ENCODE measurements at regions not wholly inside any gene's neighbourhood (a gene's known extent, or its start where the extent isn't known, plus 50 kb on each side); places are given as distances from the start of the nearest gene placed in this dataset.
A peak's percentile ranks its signal among the peaks of the same experiment; 100 is the strongest.
"Not testable (repeated sequence)": the region's sequence is repeated elsewhere in the genome, so short reads cannot be mapped to it uniquely, and the experiment has no call there.

- no peak for DNase-seq
Measured at GRCh38 chr3:197430502-197430901, 125.3 kb downstream of the BDH1 start.

- DNase-seq: no peak
Measured at GRCh38 chr3:197428952-197429351, 126.8 kb downstream of the BDH1 start.

GRCh38 chr3:197428117-197428801 lies 127.5 kb downstream of the BDH1 start:
- DNase-seq: peak; percentile 68

GRCh38 chr3:197427021-197427420 lies 128.6 kb upstream of the DLG1 start:
- DNase-seq: no peak

- no peak for DNase-seq
Measured at GRCh38 chr3:197426121-197426566, 127.7 kb upstream of the DLG1 start.

- no peak for DNase-seq
Measured at GRCh38 chr3:197425485-197426120, 127.2 kb upstream of the DLG1 start.

- no peak for DNase-seq
Measured at GRCh38 chr3:197424674-197425484, 126.5 kb upstream of the DLG1 start.

- no peak for DNase-seq
Measured at GRCh38 chr3:197424266-197424665, 125.9 kb upstream of the DLG1 start.

GRCh38 chr3:197423376-197423775 lies 125.0 kb upstream of the DLG1 start:
- DNase-seq: no peak

- no peak for DNase-seq
Measured at GRCh38 chr3:197422506-197422905, 124.1 kb upstream of the DLG1 start.

GRCh38 chr3:197421021-197421420 lies 122.6 kb upstream of the DLG1 start:
- DNase-seq: no peak

GRCh38 chr3:197420566-197420965 lies 122.2 kb upstream of the DLG1 start:
- DNase-seq: no peak

- DNase-seq: no peak
Measured at GRCh38 chr3:197420115-197420514, 121.7 kb upstream of the DLG1 start.

GRCh38 chr3:197419696-197420095 lies 121.3 kb upstream of the DLG1 start:
- DNase-seq: no peak

- no peak for DNase-seq
Measured at GRCh38 chr3:197417911-197418618, 119.7 kb upstream of the DLG1 start.

- no peak for DNase-seq
Measured at GRCh38 chr3:197417441-197417840, 119.0 kb upstream of the DLG1 start.

GRCh38 chr3:197411899-197412298 lies 113.5 kb upstream of the DLG1 start:
- not testable (repeated sequence) for DNase-seq

- not testable (repeated sequence) for DNase-seq
Measured at GRCh38 chr3:197410170-197410569, 111.8 kb upstream of the DLG1 start.

GRCh38 chr3:197408177-197408957 lies 110.0 kb upstream of the DLG1 start:
- no peak for DNase-seq

- DNase-seq: no peak
Measured at GRCh38 chr3:197407526-197407925, 109.1 kb upstream of the DLG1 start.

- no peak for DNase-seq
Measured at GRCh38 chr3:197407053-197407452, 108.6 kb upstream of the DLG1 start.

- DNase-seq: no peak
Measured at GRCh38 chr3:197406266-197406665, 107.9 kb upstream of the DLG1 start.
